A673 (cell line): ENCODE measurements at regions not wholly inside any gene's neighbourhood (a gene's known extent, or its start where the extent isn't known, plus 50 kb on each side); places are given as distances from the start of the nearest gene placed in this dataset.

Experiments
- BruUV-seq: library from RNA; stranded (reverse); fragments of 400-500 nt; replicated peaks from 2 replicates; lab custom pipeline; 2021; lab: Mats Ljungman, UMichigan
- CTCF ChIA-PET: fragments of 300-600 bp; sonication (Branson Sonifier 250); formaldehyde crosslinking; loops from one replicate; lab custom pipeline; 2022; ENCODE audit warnings: antibody characterized with exemption; lab: Charles Lee
- POLR2A ChIA-PET: fragments of 300-600 bp; sonication (Branson Sonifier 250); formaldehyde crosslinking; loops from one replicate; lab custom pipeline; 2022; ENCODE audit warnings: antibody characterized with exemption; ENCODE audit not compliant: low non-redundant PET; lab: Charles Lee
- DNase-seq: peaks from one replicate; pipeline ENCODE4 v3.0.0-alpha.2; 2015; ENCODE audit warnings: low spot score
- H3K27ac ChIP-seq: fragments of 200-600 bp; sonication (generic); 2 replicates; pipeline ENCODE4 v1.5.1; 2016; ENCODE audit warnings: mixed run types, low read depth, mild to moderate bottlenecking, mixed read lengths, antibody characterized with exemption, low read length; ENCODE audit not compliant: poor library complexity, severe bottlenecking
- H3K27me3 ChIP-seq: fragments of 200-600 bp; sonication (generic); replicated peaks from 2 replicates; pipeline ENCODE4 v1.6.1; 2017; ENCODE audit warnings: mixed run types, low read depth, mild to moderate bottlenecking, mixed read lengths, antibody characterized with exemption, low read length; ENCODE audit not compliant: insufficient read depth, poor library complexity
- H3K36me3 ChIP-seq: fragments of 200-600 bp; sonication (generic); 2 replicates; pipeline ENCODE4 v1.6.1; 2016; ENCODE audit warnings: mixed run types, mild to moderate bottlenecking, mixed read lengths, antibody characterized with exemption, low read length; ENCODE audit not compliant: insufficient read depth, poor library complexity, severe bottlenecking
- H3K4me1 ChIP-seq: fragments of 200-600 bp; sonication (generic); 2 replicates; pipeline ENCODE4 v1.6.1; 2017; ENCODE audit warnings: mixed run types, mild to moderate bottlenecking, mixed read lengths, antibody characterized with exemption, low read length; ENCODE audit not compliant: insufficient read depth, poor library complexity, severe bottlenecking
- H3K4me3 ChIP-seq: fragments of 200-600 bp; sonication (generic); 2 replicates; pipeline ENCODE4 v1.5.1; 2016; ENCODE audit warnings: low read depth, mixed run types, mild to moderate bottlenecking, mixed read lengths, low read length; ENCODE audit not compliant: poor library complexity, severe bottlenecking
- H3K9me3 ChIP-seq: fragments of 200-600 bp; sonication (generic); 2 replicates; pipeline ENCODE4 v1.6.1; 2016; ENCODE audit warnings: mixed run types, low read depth, mild to moderate bottlenecking, mixed read lengths, antibody characterized with exemption, low read length; ENCODE audit not compliant: poor library complexity, severe bottlenecking
- CTCF ChIP-seq: fragments of 300-800, 200-600 bp; sonication (generic); conservative IDR thresholded peaks from 2 replicates; pipeline ENCODE4 v1.5.1; 2017; ENCODE audit warnings: low read depth, mild to moderate bottlenecking, antibody characterized with exemption, low read length, moderate library complexity, mixed read lengths
- EZH2 ChIP-seq: fragments of 200-600 bp; sonication (generic); IDR thresholded peaks from 2 replicates; pipeline ENCODE4 v1.6.1; 2017; ENCODE audit warnings: borderline replicate concordance, low read depth, mild to moderate bottlenecking, mixed read lengths, antibody characterized with exemption, low read length; ENCODE audit not compliant: poor library complexity, severe bottlenecking
- intact Hi-C: fragments of 100-400 bp; cut with micrococcal nuclease; formaldehyde crosslinking; loops from one replicate; pipeline ENCODE4 v1.10.0; 2022; ENCODE audit not compliant: unreplicated experiment

- POLR2A ChIA-PET, result no interaction called here
- Histone ChIP-seq H3K27me3 (no peaks in the 10 kb centered on the region), H3K27ac (no peak overlapping the region), H3K36me3 (no peaks in the 10 kb centered on the region), H3K4me1 (no peaks in the 10 kb centered on the region), H3K9me3 (no peaks in the 10 kb centered on the region), H3K4me3 (no peak overlapping the region)
- TF ChIP-seq CTCF (no peak), EZH2 (no peak)
- CTCF ChIA-PET, result no interaction called here
- no TSS peak for BruUV-seq
- DNase-seq, result no peak
- intact Hi-C loops, result no loop called here
These were observed 83.0 kb downstream of the CD164 start for GRCh38 chr6:109299265-109299607.

DNA sequence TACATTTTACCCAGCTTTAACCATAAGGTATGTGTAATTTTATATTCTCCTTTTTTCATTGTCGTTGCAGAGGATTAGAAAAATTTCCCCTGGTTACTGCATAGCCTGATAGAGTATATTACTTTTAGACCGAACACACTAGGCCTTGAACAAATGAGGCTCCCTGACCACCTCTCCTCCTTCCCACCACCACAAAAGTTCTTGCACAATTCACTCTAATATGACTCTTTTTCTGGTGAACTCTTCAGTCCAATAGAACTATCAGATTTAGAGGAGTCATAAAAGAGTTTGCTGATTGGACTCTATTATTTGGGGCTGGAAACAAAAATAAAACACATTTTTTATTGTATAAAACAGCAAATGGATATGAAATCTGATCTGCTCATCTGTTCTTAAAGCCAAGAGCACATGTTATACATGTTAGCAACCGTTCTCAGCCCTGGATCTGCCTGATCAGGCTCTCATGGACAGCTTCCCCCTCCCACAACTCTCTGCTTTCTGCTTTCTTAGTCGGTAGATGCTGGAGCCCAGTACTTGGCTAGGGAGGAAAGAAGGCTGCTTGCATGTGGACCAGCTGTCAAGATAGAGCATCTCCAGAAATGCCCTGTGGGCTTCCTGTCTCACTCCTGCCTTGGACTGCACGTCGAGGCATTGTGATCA, 83.5 kb downstream of the CD164 start:
- TF ChIP-seq CTCF, result no peak
- no peak for TF ChIP-seq EZH2
- DNase-seq, result no peak
- no peaks in the 10 kb centered on the region for H3K27me3 ChIP-seq
- H3K36me3 ChIP-seq, result no peaks in the 10 kb centered on the region
- H3K27ac ChIP-seq, result no peak overlapping the region
- no peak overlapping the region for H3K4me3 ChIP-seq
- BruUV-seq, result no TSS peak
- intact Hi-C loops, result no loop called here
- POLR2A ChIA-PET, result no interaction called here
- CTCF ChIA-PET, result no interaction called here
- no peaks in the 10 kb centered on the region for H3K9me3 ChIP-seq
- H3K4me1 ChIP-seq, result no peaks in the 10 kb centered on the region

DNA sequence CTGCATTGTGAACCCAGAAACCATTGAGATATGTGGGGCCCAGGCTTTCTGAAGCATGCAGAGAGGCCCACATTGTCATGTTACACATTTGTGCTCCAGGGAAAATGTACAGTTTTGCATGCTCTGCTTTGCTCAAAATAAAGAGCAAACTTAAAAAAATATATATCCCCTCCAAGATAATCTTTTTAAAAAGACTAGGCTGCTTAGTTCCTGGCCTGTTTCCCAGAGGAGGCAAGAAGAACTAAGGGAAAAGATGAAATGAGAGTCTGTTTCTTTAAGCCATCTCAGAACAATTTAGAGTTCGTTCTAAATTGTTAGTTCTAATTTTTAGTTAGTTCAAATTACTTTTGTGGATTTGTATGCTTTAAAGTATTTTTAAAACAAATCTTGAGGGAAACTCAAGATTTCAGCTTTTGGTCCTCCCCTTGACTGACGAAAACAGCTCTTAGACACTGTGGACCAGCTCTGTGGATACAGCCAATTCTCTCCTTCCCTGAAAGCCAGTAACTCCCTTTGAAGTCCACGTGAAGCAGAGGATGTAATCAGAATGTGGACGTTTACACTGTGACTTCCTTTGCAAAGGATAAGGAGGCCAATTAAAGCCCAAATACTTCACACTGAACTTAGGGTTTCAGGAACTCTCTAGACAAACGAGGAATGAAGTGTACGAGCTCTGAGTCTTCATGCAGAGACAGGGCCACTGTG, 84.7 kb downstream of the CD164 start:
- Histone ChIP-seq H3K9me3 (no peaks in the 10 kb centered on the region), H3K4me3 (no peak overlapping the region), H3K4me1 (no peaks in the 10 kb centered on the region), H3K27me3 (no peaks in the 10 kb centered on the region), H3K27ac (no peak overlapping the region), H3K36me3 (no peaks in the 10 kb centered on the region)
- no peak for TF ChIP-seq EZH2
- intact Hi-C loops, result no loop called here
- ChIA-PET CTCF (interaction anchor here (0.6 kb wide), 1 partner anchor 100 kb away, joined by 4 read pairs; no protein-coding TSS in a partner anchor), POLR2A (no interaction called here)
- BruUV-seq, result no TSS peak
- DNase-seq, result no peak
